Ascending aorta (tissue), 2 donors: ENCODE measurements at regions not wholly inside any gene's neighbourhood (a gene's known extent, or its start where the extent isn't known, plus 50 kb on each side); places are given as distances from the start of the nearest gene placed in this dataset.

Source experiments
- DNase-seq, 2 donors: peaks; one replicate each; pipeline ENCODE4 v3.0.0-alpha.2; 2019; ENCODE audit warnings: low spot score in 2 of 2
- H3K27ac ChIP-seq, 2 donors: fragments of 200-600 bp; sonication (generic); one replicate each; pipeline ENCODE4 v1.5.1; 2016 to 2017; ENCODE audit warnings: mild to moderate bottlenecking in 1 of 2
- H3K27me3 ChIP-seq: fragments of 200-600 bp; sonication (generic); one replicate; pipeline ENCODE4 v1.5.1; 2017
- H3K36me3 ChIP-seq, 2 donors: fragments of 200-600 bp; sonication (generic); one replicate each; pipeline ENCODE4 v1.5.1; 2016
- H3K4me1 ChIP-seq, 2 donors: fragments of 200-600 bp; sonication (generic); one replicate each; pipeline ENCODE4 v1.5.1; 2016 to 2017; ENCODE audit warnings: mild to moderate bottlenecking in 1 of 2
- H3K4me3 ChIP-seq, 2 donors: fragments of 200-600 bp; sonication (generic); one replicate each; pipeline ENCODE4 v1.5.1; 2016 to 2017; ENCODE audit warnings: mild to moderate bottlenecking in 1 of 2
- H3K9me3 ChIP-seq, 2 donors: fragments of 200-600 bp; sonication (generic); one replicate each; pipeline ENCODE4 v1.5.1; 2016
- intact Hi-C: fragments of 100-400 bp; cut with DNase I; formaldehyde crosslinking; loops from one replicate; pipeline ENCODE4 v1.15.1; 2023
- TF ChIP-seq, protein P1 (sequence below), 3 experiments: fragments of 200-600 bp in 2 of 3; fragments of 450-650 bp in 1 of 3; sonication (generic) in 2 of 3; IDR thresholded peaks; one replicate each; pipeline ENCODE4 v1.5.1; 2016 to 2019; ENCODE audit warnings: antibody characterized with exemption in 3 of 3, mild to moderate bottlenecking in 1 of 3, moderate library complexity in 1 of 3

DNA sequence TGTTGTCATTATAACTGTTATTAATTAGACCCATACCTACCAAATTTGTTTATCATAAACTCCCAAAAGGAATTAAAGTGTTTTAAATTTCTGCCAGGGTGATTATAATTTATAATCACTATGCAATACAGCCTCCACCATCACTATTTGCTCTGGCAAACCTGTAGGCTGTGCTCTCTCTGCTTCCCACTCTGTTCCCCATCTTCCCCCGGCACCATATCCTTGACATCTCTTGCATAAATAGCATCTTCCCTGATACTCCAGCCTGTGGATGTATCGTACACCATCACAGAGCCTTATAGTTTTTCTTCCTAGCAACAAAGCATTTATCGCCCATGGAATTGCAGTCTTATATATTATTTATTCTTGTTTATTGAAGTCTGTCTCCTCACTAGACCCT, 181.5 kb upstream of the TSC22D1 start:
- no peak overlapping the region for H3K27ac ChIP-seq
- no peak for DNase-seq
- H3K36me3 ChIP-seq, result no peaks in the 10 kb centered on the region
- TF ChIP-seq, protein P1, sequence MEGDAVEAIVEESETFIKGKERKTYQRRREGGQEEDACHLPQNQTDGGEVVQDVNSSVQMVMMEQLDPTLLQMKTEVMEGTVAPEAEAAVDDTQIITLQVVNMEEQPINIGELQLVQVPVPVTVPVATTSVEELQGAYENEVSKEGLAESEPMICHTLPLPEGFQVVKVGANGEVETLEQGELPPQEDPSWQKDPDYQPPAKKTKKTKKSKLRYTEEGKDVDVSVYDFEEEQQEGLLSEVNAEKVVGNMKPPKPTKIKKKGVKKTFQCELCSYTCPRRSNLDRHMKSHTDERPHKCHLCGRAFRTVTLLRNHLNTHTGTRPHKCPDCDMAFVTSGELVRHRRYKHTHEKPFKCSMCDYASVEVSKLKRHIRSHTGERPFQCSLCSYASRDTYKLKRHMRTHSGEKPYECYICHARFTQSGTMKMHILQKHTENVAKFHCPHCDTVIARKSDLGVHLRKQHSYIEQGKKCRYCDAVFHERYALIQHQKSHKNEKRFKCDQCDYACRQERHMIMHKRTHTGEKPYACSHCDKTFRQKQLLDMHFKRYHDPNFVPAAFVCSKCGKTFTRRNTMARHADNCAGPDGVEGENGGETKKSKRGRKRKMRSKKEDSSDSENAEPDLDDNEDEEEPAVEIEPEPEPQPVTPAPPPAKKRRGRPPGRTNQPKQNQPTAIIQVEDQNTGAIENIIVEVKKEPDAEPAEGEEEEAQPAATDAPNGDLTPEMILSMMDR (IDR thresholded peaks at IDR 0.05), result no peak
- intact Hi-C loops, result loop anchor here (10.0 kb wide), 1 partner anchor 273 kb away; no protein-coding TSS in a partner anchor
- no peaks in the 10 kb centered on the region for H3K27me3 ChIP-seq
- peaks cover 0 to 3% of the 10 kb centered on the region in 2 donors for H3K4me1 ChIP-seq
- H3K4me3 ChIP-seq, result no peak overlapping the region
- H3K9me3 ChIP-seq, result no peaks in the 10 kb centered on the region

DNA sequence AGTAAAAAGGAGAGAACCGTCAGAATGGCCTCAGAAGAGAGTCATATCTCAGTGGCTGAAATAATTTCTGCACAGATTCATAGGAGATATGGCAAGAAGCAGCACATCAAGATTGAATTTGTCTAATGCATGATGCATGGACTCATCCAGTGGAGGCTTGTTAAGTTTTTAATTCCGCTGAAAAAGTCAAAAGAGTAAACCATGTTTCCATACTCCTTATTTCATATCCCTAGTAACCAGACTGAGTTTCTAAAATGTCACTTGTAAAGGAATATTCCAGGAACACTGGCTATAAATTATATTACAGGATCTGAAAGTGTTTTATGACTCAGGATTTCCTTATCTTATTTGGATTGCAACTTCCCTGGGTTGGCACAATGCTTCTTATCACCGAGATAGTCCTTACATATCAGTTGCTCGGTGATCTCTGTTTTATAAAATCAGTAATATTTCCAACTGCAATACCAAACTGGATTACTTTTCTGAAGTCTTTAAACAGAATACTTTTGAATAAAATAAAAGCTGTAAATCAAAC, 180.2 kb upstream of the TSC22D1 start:
- Histone ChIP-seq H3K36me3 (no peaks in the 10 kb centered on the region), H3K27ac (no peak overlapping the region), H3K27me3 (no peaks in the 10 kb centered on the region), H3K4me3 (no peak overlapping the region), H3K4me1 (peaks cover 0 to 3% of the 10 kb centered on the region in 2 donors), H3K9me3 (no peaks in the 10 kb centered on the region)
- intact Hi-C loops, result loop anchor here (10.0 kb wide), 1 partner anchor 272 kb away; no protein-coding TSS in a partner anchor
- no peak for DNase-seq
- TF ChIP-seq, protein P1 (IDR thresholded peaks at IDR 0.05), result no peak

DNA sequence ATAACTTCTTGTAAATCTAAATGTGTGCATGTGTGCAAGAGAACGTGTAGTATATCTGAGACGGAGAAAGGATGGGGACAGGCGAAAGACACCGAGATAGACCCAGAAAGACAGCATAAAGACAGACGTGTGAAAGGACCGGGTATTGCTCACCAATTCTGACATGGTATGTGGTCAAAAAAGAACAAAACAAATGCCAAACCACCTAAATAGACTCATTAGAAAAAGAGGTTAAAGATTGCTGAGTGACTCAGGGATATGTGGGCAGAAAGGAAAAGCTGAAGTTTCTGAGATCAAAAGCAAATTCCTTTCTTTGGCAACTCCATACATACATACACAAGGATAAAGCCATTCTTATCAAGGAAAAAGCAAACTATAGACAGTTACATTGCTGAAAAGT, 179.7 kb upstream of the TSC22D1 start:
- H3K9me3 ChIP-seq, result no peaks in the 10 kb centered on the region
- H3K27me3 ChIP-seq, result no peaks in the 10 kb centered on the region
- no peak overlapping the region for H3K4me3 ChIP-seq
- H3K4me1 ChIP-seq, result peaks cover 0 to 3% of the 10 kb centered on the region in 2 donors
- no peak for DNase-seq
- no peak overlapping the region for H3K27ac ChIP-seq
- intact Hi-C loops, result loop anchor here (10.0 kb wide), 1 partner anchor 271 kb away; no protein-coding TSS in a partner anchor
- TF ChIP-seq, protein P1 (IDR thresholded peaks at IDR 0.05), result no peak
- H3K36me3 ChIP-seq, result no peaks in the 10 kb centered on the region

- no peaks in the 10 kb centered on the region for H3K9me3 ChIP-seq
- H3K27me3 ChIP-seq, result no peaks in the 10 kb centered on the region
- H3K27ac ChIP-seq, result no peak overlapping the region
- H3K4me3 ChIP-seq, result no peak overlapping the region
- intact Hi-C loops, result loop anchor here (10.0 kb wide), 1 partner anchor 267 kb away; no protein-coding TSS in a partner anchor
- no peaks in the 10 kb centered on the region for H3K36me3 ChIP-seq
- TF ChIP-seq, protein P1 (IDR thresholded peaks at IDR 0.05), result no peak
- no peak for DNase-seq
- peaks cover 0 to 3% of the 10 kb centered on the region in 2 donors for H3K4me1 ChIP-seq
These were observed 176.0 kb upstream of the TSC22D1 start for GRCh38 chr13:44752164-44752563.

DNA sequence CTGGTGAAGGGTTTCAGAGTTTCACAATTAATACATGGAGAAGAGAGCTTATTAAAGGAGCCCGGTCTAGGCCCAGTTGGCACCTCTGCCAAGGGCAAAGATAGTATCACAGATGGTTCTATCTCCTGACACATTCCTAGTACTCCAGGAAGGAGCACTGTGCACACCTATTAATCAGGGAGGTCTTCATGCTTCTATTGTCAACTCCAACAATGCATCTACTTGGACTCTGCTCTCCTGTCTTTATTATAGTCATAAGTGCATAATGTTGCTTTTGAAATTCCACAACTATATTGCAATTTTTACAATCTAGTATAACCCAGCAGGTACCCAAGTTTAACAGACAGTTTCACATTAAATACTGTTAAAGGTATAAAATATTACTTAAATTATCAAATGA, 174.5 kb upstream of the TSC22D1 start:
- Histone ChIP-seq H3K4me1 (peaks cover 0 to 2% of the 10 kb centered on the region in 2 donors), H3K27ac (no peak overlapping the region), H3K36me3 (no peaks in the 10 kb centered on the region), H3K9me3 (no peaks in the 10 kb centered on the region), H3K4me3 (no peak overlapping the region), H3K27me3 (no peaks in the 10 kb centered on the region)
- TF ChIP-seq, protein P1 (IDR thresholded peaks at IDR 0.05), result no peak
- no peak for DNase-seq
- intact Hi-C loops, result loop anchor here (10.0 kb wide), 1 partner anchor 266 kb away; no protein-coding TSS in a partner anchor
